Right atrium auricular region (tissue), 2 donors: ENCODE measurements at regions not wholly inside any gene's neighbourhood (a gene's known extent, or its start where the extent isn't known, plus 50 kb on each side); places are given as distances from the start of the nearest gene placed in this dataset.

Experiments used
- DNase-seq: peaks from one replicate; pipeline ENCODE4 v3.0.0-alpha.2; 2019; ENCODE audit warnings: low spot score
- H3K27ac ChIP-seq, 2 donors: fragments of 200-600 bp; sonication (generic); 1 replicate in 1 of 2; 2 replicates in 1 of 2; pipeline ENCODE4 v1.5.1; 2016 to 2019
- H3K27me3 ChIP-seq, 2 donors: fragments of 200-600 bp; sonication (generic); one replicate each; pipeline versions ENCODE4 v1.5.1 to v1.6.0; 2017 to 2019
- H3K36me3 ChIP-seq: fragments of 200-600 bp; sonication (generic); one replicate; pipeline ENCODE4 v1.5.1; 2016
- H3K4me1 ChIP-seq, 2 donors: fragments of 200-600 bp; sonication (generic); one replicate each; pipeline versions ENCODE4 v1.5.1 to v1.6.0; 2017 to 2019
- H3K4me3 ChIP-seq, 2 donors: fragments of 200-600 bp; sonication (generic); 1 replicate in 1 of 2; 2 replicates in 1 of 2; pipeline ENCODE4 v1.5.1; 2017 to 2019; ENCODE audit warnings: mild to moderate bottlenecking in 1 of 2, moderate library complexity in 1 of 2
- H3K9me3 ChIP-seq, 2 donors: fragments of 200-600 bp; sonication (generic); one replicate each; pipeline ENCODE4 v1.5.1; 2019
- TF ChIP-seq, protein P1 (sequence below), 2 donors: fragments of 200-600 bp; sonication (generic); IDR thresholded peaks; one replicate each; pipeline ENCODE4 v1.5.1; 2019; ENCODE audit warnings: antibody characterized with exemption in 2 of 2

DNA sequence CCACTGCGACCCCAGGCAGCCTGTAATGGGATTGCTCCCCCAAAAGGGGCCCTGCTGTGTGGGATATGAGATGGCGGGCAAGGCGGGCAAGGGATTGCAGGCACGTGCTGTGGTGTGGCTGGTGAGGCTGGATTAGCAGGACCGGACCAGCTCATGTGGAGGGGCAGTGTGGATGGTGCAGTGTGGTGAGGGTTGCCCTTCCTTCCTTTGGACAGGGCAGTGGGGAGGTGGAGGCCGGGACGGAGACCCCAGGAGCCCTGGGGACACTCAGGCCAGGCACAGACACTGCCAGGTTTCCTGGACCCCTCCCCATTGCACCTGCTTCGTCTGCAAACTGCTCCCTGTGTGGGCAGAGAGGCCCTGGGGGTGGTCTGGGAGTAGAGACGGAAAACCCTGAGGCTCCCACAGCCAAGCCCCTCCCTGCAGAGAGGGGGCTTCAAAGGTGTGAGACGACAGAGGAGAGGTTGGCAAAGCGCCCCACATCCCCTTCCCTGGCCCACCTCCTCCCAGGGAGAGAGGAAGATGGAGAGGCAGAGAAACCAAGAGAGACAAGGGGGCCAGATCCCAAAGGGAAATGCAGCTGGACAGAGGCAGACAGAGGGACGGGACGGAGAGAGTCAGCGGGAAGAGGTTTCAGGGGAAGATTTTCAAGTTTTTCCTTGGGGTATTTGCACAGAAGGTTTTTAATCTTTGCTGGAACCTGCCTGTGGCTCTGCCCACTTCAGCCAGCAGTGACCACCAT, 89.2 kb downstream of the MICALL2 start:
- Histone ChIP-seq H3K27ac (no peak overlapping the region), H3K36me3 (no peaks in the 10 kb centered on the region), H3K4me1 (peaks cover 0 to 8% of the 10 kb centered on the region in 2 donors), H3K9me3 (no peaks in the 10 kb centered on the region), H3K27me3 (peaks cover 15 to 26% of the 10 kb centered on the region in 2 donors), H3K4me3 (no peak overlapping the region)
- DNase-seq = no peak
- TF ChIP-seq, protein P1, sequence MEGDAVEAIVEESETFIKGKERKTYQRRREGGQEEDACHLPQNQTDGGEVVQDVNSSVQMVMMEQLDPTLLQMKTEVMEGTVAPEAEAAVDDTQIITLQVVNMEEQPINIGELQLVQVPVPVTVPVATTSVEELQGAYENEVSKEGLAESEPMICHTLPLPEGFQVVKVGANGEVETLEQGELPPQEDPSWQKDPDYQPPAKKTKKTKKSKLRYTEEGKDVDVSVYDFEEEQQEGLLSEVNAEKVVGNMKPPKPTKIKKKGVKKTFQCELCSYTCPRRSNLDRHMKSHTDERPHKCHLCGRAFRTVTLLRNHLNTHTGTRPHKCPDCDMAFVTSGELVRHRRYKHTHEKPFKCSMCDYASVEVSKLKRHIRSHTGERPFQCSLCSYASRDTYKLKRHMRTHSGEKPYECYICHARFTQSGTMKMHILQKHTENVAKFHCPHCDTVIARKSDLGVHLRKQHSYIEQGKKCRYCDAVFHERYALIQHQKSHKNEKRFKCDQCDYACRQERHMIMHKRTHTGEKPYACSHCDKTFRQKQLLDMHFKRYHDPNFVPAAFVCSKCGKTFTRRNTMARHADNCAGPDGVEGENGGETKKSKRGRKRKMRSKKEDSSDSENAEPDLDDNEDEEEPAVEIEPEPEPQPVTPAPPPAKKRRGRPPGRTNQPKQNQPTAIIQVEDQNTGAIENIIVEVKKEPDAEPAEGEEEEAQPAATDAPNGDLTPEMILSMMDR (IDR thresholded peaks at IDR 0.05) = no peak

DNA sequence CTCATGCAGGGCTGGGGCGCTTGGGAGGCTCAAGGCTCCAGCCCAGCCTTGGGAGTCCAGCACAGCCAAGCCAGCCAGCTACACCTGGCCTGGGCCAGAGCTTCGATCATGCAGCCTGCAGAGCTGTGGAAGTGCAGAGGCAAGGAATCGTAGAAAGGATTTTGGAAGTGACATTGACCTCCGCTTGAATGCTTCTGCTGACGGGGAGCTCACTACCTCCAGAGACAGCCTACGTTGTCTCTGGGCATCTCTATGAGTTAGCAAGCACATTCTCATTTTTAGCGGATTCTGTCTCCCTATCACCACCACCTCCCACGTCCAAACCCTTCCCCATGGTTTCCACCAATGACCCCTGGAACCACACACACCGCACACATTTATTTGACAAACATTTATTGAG, 88.5 kb downstream of the MICALL2 start:
- TF ChIP-seq, protein P1 (IDR thresholded peaks at IDR 0.05) = no peak
- Histone ChIP-seq H3K9me3 (no peaks in the 10 kb centered on the region), H3K27me3 (peaks cover 15 to 26% of the 10 kb centered on the region in 2 donors), H3K4me1 (peaks cover 0 to 8% of the 10 kb centered on the region in 2 donors), H3K4me3 (no peak overlapping the region), H3K27ac (no peak overlapping the region), H3K36me3 (no peaks in the 10 kb centered on the region)
- no peak for DNase-seq

- Histone ChIP-seq H3K27ac (no peak overlapping the region), H3K27me3 (peaks cover 15 to 26% of the 10 kb centered on the region in 2 donors), H3K4me1 (peaks cover 0 to 8% of the 10 kb centered on the region in 2 donors), H3K4me3 (no peak overlapping the region), H3K9me3 (no peaks in the 10 kb centered on the region), H3K36me3 (no peaks in the 10 kb centered on the region)
- DNase-seq = no peak
- TF ChIP-seq, protein P1 (IDR thresholded peaks at IDR 0.05) = no peak
These were observed 87.2 kb downstream of the MICALL2 start for GRCh38 chr7:1372063-1372462.

- H3K9me3 ChIP-seq = no peaks in the 10 kb centered on the region
- TF ChIP-seq, protein P1 (IDR thresholded peaks at IDR 0.05) = no peak
These were observed 86.4 kb downstream of the MICALL2 start for GRCh38 chr7:1372671-1373379.

DNA sequence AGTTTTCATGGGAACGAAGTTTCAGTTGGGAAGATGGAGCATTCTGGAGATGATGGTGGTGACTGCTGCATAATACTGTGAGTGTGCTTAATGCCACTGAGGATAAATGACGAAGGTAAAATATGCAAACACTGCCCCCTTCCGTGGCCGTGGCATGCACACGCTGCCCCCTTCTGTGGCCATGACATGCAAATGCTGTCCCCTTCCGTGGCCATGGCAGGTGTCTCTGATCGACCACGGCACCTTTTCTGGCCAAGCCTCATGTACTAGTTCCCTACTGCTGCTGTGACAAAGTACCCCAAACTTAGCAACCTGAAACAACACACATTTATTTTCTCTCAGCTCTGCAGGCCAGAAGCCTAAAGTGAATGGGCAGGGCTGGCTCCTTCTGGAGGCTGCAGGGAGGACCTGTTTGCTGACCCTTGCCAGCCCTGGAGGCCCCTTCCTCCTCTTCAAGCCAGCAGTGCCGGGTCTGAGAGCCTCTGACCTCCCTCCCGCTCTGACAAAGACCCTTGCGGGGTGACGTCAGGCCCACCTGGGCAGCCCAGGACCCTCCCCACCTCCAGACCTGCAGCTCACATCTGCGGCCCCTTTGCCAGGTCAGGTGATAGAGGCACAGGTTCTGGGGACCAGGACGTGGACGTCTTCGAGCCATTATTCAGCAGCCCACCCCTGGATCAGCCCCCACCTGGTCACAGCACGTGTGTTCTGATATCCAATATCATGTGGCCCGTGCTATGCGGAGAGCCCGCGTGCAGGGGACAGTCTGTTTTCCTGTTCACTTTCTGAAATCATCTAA, 82.0 kb downstream of the MICALL2 start:
- Histone ChIP-seq H3K4me1 (no peaks in the 10 kb centered on the region), H3K27ac (no peak overlapping the region), H3K27me3 (no peaks in the 10 kb centered on the region), H3K4me3 (no peak overlapping the region), H3K9me3 (no peaks in the 10 kb centered on the region), H3K36me3 (no peaks in the 10 kb centered on the region)
- no peak for DNase-seq
- TF ChIP-seq, protein P1 (IDR thresholded peaks at IDR 0.05) = no peak

More at GRCh38 chr7:1372671-1373379, 86.4 kb downstream of the MICALL2 start:
- peaks cover 15 to 26% of the 10 kb centered on the region in 2 donors for H3K27me3 ChIP-seq
- no peak overlapping the region for H3K27ac ChIP-seq
- no peak overlapping the region for H3K4me3 ChIP-seq
- no peak for DNase-seq
- H3K36me3 ChIP-seq = no peaks in the 10 kb centered on the region
- peaks cover 0 to 8% of the 10 kb centered on the region in 2 donors for H3K4me1 ChIP-seq
